ENCODE measurements at regions not wholly inside any gene's neighbourhood (a gene's known extent, or its start where the extent isn't known, plus 50 kb on each side); places are given as distances from the start of the nearest gene placed in this dataset.

DNA sequence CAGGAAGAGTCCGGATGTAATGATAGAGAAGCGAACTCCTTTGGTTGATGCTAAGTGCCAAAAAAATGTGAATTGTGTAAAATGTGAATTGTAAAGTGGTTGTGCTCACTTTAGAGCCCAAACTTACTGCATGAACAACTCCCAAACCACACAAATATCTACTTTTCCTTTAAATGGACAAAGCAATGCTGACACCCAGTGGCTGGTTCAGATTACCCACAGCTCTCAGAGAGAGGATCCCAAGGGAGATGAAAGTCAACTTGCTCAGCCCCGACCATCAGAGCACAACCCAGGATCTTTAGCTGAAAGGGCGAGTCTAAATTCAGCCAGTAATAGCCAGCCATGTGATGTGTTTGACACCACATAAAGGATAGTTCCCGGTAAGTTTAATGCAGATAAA, 133.7 kb downstream of the NMUR2 start:
- Histone ChIP-seq H3K27me3 (no peaks in the 10 kb centered on the region), H3K4me1 (no peaks in the 10 kb centered on the region), H3K9me3 (no peaks in the 10 kb centered on the region), H3K36me3 (no peaks in the 10 kb centered on the region), H3K27ac (no peak overlapping the region), H3K4me3 (no peak overlapping the region)
- TF ChIP-seq CTCF (IDR thresholded peaks at IDR 0.05): peak; percentile 10 to 47 (median 21)
- TF ChIP-seq POLR2A (IDR thresholded peaks at IDR 0.05): no peak
- WGBS (ENCODE audit: insufficient coverage, low coverage, low lambda C conversion rate, missing lambda C conversion rate): 32% methylated on average over 5 of the region's 5 CpGs
- DNase-seq: no peak
- intact Hi-C loops (cut with DNase I): no loop called here
- peak in 3 of 4 donors; percentile 32 to 63 (median 39) for ATAC-seq

GRCh38 chr5:152270096-152270495, 135.0 kb downstream of the NMUR2 start:
- DNase-seq (no peak), ATAC-seq (no peak)
- intact Hi-C loops (cut with DNase I): no loop called here
- Histone ChIP-seq H3K4me1 (no peaks in the 10 kb centered on the region), H3K36me3 (no peaks in the 10 kb centered on the region), H3K27ac (no peak overlapping the region), H3K4me3 (no peak overlapping the region), H3K9me3 (no peaks in the 10 kb centered on the region), H3K27me3 (no peaks in the 10 kb centered on the region)
- no peak for TF ChIP-seq CTCF (IDR thresholded peaks at IDR 0.05)
- TF ChIP-seq POLR2A (IDR thresholded peaks at IDR 0.05): no peak
- 49% methylated on average over 2 of the region's 2 CpGs for WGBS (ENCODE audit: insufficient coverage, low coverage, low lambda C conversion rate, missing lambda C conversion rate)

- H3K36me3 ChIP-seq: no peaks in the 10 kb centered on the region
- no peaks in the 10 kb centered on the region for H3K4me1 ChIP-seq
- H3K9me3 ChIP-seq: no peaks in the 10 kb centered on the region
- H3K27me3 ChIP-seq: no peaks in the 10 kb centered on the region
- H3K4me3 ChIP-seq: no peak overlapping the region
- no peak overlapping the region for H3K27ac ChIP-seq
- intact Hi-C loops (cut with DNase I): no loop called here
- no peak for DNase-seq
- WGBS (ENCODE audit: insufficient coverage, low coverage, low lambda C conversion rate, missing lambda C conversion rate): 30% methylated on average over 1 of the region's 1 CpG
- TF ChIP-seq POLR2A (IDR thresholded peaks at IDR 0.05) (no peak), CTCF (IDR thresholded peaks at IDR 0.05) (no peak)
- ATAC-seq: no peak
Observed at GRCh38 chr5:152269533-152269932, 135.5 kb downstream of the NMUR2 start.

GRCh38 chr5:152264645-152265254, 140.3 kb downstream of the NMUR2 start:
- Histone ChIP-seq H3K4me3 (no peak overlapping the region), H3K4me1 (no peaks in the 10 kb centered on the region), H3K27me3 (no peaks in the 10 kb centered on the region), H3K9me3 (no peaks in the 10 kb centered on the region), H3K27ac (no peak overlapping the region), H3K36me3 (no peaks in the 10 kb centered on the region)
- no peak for ATAC-seq
- intact Hi-C loops (cut with DNase I): no loop called here
- TF ChIP-seq POLR2A (IDR thresholded peaks at IDR 0.05) (no peak), CTCF (IDR thresholded peaks at IDR 0.05) (no peak)
- DNase-seq: no peak
- 36% methylated on average over 5 of the region's 5 CpGs for WGBS (ENCODE audit: insufficient coverage, low coverage, low lambda C conversion rate, missing lambda C conversion rate)

DNA sequence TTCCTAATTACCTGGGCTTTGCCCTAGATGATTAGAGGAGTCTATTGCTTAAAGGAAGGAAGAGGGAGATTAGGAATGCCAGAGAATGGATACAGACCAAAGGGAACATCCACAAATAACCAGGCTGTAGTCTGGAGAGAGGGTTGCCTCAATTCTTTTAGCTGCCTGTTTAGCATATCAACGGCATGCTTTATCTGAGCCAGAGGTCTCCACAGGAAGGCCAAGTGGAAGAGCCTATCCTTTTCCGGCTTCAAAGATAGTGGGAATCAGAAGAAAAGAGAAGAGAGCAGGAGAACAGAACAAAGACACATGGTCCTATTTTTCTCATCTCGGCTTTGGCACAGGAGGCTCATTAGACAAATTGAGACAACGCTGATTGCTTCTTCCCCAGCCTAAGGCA, 142.4 kb downstream of the NMUR2 start:
- H3K9me3 ChIP-seq: no peaks in the 10 kb centered on the region
- DNase-seq: no peak
- no peak overlapping the region for H3K4me3 ChIP-seq
- H3K4me1 ChIP-seq: no peaks in the 10 kb centered on the region
- no peaks in the 10 kb centered on the region for H3K27me3 ChIP-seq
- 28% methylated on average over 4 of the region's 4 CpGs for WGBS (ENCODE audit: insufficient coverage, low coverage, low lambda C conversion rate, missing lambda C conversion rate)
- TF ChIP-seq POLR2A (IDR thresholded peaks at IDR 0.05): no peak
- H3K27ac ChIP-seq: no peak overlapping the region
- no peaks in the 10 kb centered on the region for H3K36me3 ChIP-seq
- no peak for ATAC-seq
- intact Hi-C loops (cut with DNase I): no loop called here

Measured in right lobe of liver (tissue), 6 donors.